ENCODE measurements at regions not wholly inside any gene's neighbourhood (a gene's known extent, or its start where the extent isn't known, plus 50 kb on each side); places are given as distances from the start of the nearest gene placed in this dataset.
A peak's percentile ranks its signal among the peaks of the same experiment; 100 is the strongest.

DNA sequence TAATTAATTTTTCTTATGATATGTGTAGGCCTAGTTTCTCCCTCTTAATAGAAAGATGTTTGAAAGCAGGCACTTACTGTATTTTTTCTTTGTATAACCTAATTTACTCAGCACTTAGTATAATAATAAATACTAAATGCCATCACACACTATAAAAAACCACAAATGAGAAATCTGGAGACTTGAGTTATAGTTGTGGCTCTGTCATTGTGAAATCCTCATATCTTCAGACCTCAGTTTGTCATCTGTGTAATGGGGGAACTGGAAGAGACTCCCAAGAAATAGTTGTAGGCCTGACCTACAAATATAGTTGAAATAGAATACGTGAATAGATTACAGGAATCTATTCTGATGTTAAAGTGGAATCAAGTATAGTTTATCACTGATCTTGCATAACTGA is 287.6 kb upstream of the DPH6 start:
- H3K36me3 Mint-ChIP-seq (ENCODE audit: low read depth): no peaks in the 10 kb centered on the region
- TF ChIP-seq, protein P1, sequence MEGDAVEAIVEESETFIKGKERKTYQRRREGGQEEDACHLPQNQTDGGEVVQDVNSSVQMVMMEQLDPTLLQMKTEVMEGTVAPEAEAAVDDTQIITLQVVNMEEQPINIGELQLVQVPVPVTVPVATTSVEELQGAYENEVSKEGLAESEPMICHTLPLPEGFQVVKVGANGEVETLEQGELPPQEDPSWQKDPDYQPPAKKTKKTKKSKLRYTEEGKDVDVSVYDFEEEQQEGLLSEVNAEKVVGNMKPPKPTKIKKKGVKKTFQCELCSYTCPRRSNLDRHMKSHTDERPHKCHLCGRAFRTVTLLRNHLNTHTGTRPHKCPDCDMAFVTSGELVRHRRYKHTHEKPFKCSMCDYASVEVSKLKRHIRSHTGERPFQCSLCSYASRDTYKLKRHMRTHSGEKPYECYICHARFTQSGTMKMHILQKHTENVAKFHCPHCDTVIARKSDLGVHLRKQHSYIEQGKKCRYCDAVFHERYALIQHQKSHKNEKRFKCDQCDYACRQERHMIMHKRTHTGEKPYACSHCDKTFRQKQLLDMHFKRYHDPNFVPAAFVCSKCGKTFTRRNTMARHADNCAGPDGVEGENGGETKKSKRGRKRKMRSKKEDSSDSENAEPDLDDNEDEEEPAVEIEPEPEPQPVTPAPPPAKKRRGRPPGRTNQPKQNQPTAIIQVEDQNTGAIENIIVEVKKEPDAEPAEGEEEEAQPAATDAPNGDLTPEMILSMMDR (IDR thresholded peaks at IDR 0.05; ENCODE audit: unreplicated experiment in 3 of 3): no peak
- no peaks in the 10 kb centered on the region for H3K27me3 Mint-ChIP-seq (ENCODE audit: low read depth)
- peaks cover 45% of the 10 kb centered on the region for H3K4me1 Mint-ChIP-seq
- peak overlapping the region in 1 of 3 experiments; percentile 68 for H3K27ac Mint-ChIP-seq
- H3K4me3 Mint-ChIP-seq: no peak overlapping the region
- H3K9me3 Mint-ChIP-seq: no peaks in the 10 kb centered on the region

DNA sequence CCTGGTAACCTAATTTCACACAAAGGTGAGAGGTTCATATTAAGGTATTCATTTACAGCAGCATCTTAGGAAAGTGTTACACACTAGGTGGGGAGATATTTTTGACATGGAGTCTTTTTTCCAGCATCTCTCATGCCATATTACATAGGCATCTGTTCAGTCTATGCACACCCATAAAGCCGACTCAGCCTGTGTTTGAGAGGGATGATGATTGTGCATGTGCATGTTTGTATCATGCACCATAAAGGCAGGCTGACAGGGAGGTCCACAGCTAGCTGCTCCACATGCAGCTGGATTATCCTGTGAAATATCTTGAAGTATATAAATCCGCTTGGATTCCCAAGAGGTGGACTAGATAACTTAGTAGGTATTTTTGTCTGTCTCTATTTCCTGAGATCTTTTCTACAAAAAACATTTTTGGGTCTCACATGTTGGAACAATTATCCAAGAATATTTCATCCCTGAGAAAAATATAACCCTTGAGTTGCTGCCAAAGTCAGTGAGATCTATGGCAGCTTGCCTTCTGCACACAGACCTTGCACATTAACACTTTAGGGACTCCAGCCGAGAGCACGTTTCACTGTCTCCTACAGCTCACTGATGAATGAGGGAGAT is 288.4 kb upstream of the DPH6 start:
- Mint-ChIP-seq H3K27ac (peak overlapping the region; percentile 60 to 76 (median 68)), H3K4me1 (peaks cover 52% of the 10 kb centered on the region), H3K9me3 (no peaks in the 10 kb centered on the region), H3K27me3 (ENCODE audit: low read depth) (no peaks in the 10 kb centered on the region), H3K36me3 (ENCODE audit: low read depth) (no peaks in the 10 kb centered on the region), H3K4me3 (no peak overlapping the region)
- TF ChIP-seq, protein P1 (IDR thresholded peaks at IDR 0.05; ENCODE audit: unreplicated experiment in 3 of 3): no peak

DNA sequence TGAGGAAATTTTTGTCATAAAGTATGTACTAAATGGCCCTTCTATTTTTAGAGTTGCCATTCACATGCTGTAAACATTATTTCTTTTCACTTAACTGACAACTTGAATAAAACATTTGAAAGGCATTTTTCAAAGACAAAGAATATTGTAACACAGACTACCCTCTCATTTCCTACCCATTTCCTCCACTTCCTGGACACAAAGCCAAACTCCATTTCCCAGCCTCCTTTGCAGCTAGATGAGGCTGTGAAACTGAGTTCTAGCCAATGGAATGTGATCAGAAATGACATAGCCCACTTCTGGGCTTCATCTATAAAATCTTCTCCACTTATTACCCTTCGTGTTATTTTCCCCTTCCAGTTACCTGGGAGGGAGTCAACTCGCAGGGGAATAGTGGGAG is 288.9 kb upstream of the DPH6 start:
- peak overlapping the region; percentile 60 to 76 (median 68) for H3K27ac Mint-ChIP-seq
- TF ChIP-seq, protein P1 (IDR thresholded peaks at IDR 0.05; ENCODE audit: unreplicated experiment in 3 of 3): no peak
- peaks cover 51% of the 10 kb centered on the region for H3K4me1 Mint-ChIP-seq
- no peaks in the 10 kb centered on the region for H3K36me3 Mint-ChIP-seq (ENCODE audit: low read depth)
- H3K4me3 Mint-ChIP-seq: no peak overlapping the region
- no peaks in the 10 kb centered on the region for H3K27me3 Mint-ChIP-seq (ENCODE audit: low read depth)
- no peaks in the 10 kb centered on the region for H3K9me3 Mint-ChIP-seq

DNA sequence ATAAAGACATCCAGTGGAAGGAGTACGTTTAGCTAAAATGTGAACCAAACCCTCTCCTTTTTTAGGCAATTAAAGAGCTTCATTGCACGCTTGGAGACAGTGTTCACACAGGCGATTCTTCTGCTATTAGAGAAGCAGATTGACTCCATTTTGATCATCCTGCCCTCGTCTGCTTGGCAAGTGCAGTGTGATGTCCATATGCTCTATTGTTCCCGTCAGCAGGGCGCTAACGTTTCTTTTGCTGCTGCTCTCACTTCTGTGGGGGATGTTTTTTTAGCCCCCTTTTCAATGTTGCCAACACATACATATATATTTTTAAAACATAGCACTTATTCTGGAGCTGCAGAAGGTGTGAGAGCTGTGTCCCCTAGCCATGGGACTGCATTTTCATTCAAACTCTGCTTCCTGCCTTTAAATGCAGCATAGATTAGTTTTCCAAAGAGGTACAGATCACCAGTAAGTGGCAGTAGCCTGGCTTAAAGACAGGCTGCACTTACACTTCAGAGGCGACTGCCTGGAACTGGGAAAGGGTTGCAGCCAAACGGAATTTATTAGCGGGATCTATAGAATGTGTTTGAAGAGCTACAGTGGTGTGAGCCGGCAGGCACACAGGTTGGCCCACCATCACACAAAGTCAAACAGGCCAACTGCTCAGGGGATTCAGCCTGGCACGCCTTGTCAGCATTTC is 292.6 kb upstream of the DPH6 start:
- Mint-ChIP-seq H3K27me3 (ENCODE audit: low read depth) (no peaks in the 10 kb centered on the region), H3K27ac (peak overlapping the region in 2 of 3 experiments; percentile 73 to 84)
- TF ChIP-seq, protein P1 (IDR thresholded peaks at IDR 0.05; ENCODE audit: unreplicated experiment in 3 of 3): no peak

DNA sequence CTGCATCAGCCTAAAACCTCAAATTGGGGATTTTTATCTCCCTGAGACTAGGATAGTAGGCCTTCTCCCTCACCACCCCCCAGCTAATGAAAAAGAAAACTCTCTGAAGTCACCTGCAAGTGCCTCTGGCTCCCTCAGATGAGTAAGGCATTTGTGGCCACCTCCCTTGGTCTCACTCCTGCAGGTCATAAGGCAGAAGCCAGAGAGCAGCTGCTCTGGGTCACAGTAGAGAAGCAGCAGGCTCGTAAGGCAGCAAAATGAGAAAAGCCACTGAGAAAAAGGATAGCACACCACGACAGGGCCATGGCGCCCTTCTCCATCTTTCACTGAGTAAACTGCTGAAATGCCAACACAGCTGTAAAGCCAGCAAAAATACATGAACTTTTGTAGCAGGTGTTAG is 296.7 kb upstream of the DPH6 start:
- Mint-ChIP-seq H3K4me1 (peaks cover 53% of the 10 kb centered on the region), H3K36me3 (ENCODE audit: low read depth) (no peaks in the 10 kb centered on the region), H3K4me3 (peak overlapping the region in 1 of 3 experiments; percentile 42), H3K27ac (peak overlapping the region; percentile 79 to 93 (median 92)), H3K27me3 (ENCODE audit: low read depth) (no peaks in the 10 kb centered on the region), H3K9me3 (no peaks in the 10 kb centered on the region)
- TF ChIP-seq, protein P1 (IDR thresholded peaks at IDR 0.05; ENCODE audit: unreplicated experiment in 3 of 3): no peak

More for the DNA sequence above, 292.6 kb upstream of the DPH6 start:
- Mint-ChIP-seq H3K9me3 (no peaks in the 10 kb centered on the region), H3K4me1 (peaks cover 66% of the 10 kb centered on the region), H3K4me3 (no peak overlapping the region), H3K36me3 (ENCODE audit: low read depth) (no peaks in the 10 kb centered on the region)

Measured in nephron (organoid).